Brain microvascular endothelial cell (primary cell): ENCODE measurements at regions not wholly inside any gene's neighbourhood (a gene's known extent, or its start where the extent isn't known, plus 50 kb on each side); places are given as distances from the start of the nearest gene placed in this dataset.
A peak's percentile ranks its signal among the peaks of the same experiment; 100 is the strongest.

Experiments
- DNase-seq: peaks from one replicate; pipeline ENCODE4 v3.0.0-alpha.2; 2020
- H3K27ac ChIP-seq: fragments of 250-450 bp; sonication (Bioruptor Pico); 2 replicates; pipeline ENCODE4 v1.5.1; 2020; ENCODE audit warnings: mild to moderate bottlenecking, moderate library complexity
- H3K27me3 ChIP-seq: fragments of 250-450 bp; sonication (Bioruptor Pico); replicated peaks from 2 replicates; pipeline ENCODE4 v1.5.1; 2020; ENCODE audit warnings: mild to moderate bottlenecking
- H3K36me3 ChIP-seq: fragments of 250-450 bp; sonication (Bioruptor Pico); replicated peaks from 2 replicates; pipeline ENCODE4 v1.5.1; 2020; ENCODE audit warnings: mild to moderate bottlenecking
- H3K4me3 ChIP-seq: 2 replicates; pipeline ENCODE4 v1.5.1; 2011; ENCODE audit warnings: low read depth, mild to moderate bottlenecking, control low read depth, low read length, moderate library complexity
- in situ Hi-C: cut with HindIII; loops from 2 replicates; pipeline ENCODE4 v1.10.0; 2017; ENCODE audit warnings: low sequenced_read_pairs, low pct_ligation_motif_present
- TF ChIP-seq, protein P1 (sequence below): IDR thresholded peaks from 2 replicates; pipeline ENCODE4 v1.5.1; 2011; ENCODE audit warnings: low read depth, mild to moderate bottlenecking, moderate library complexity, low read length, control low read depth, inconsistent platforms; ENCODE audit errors: missing control alignments

DNA sequence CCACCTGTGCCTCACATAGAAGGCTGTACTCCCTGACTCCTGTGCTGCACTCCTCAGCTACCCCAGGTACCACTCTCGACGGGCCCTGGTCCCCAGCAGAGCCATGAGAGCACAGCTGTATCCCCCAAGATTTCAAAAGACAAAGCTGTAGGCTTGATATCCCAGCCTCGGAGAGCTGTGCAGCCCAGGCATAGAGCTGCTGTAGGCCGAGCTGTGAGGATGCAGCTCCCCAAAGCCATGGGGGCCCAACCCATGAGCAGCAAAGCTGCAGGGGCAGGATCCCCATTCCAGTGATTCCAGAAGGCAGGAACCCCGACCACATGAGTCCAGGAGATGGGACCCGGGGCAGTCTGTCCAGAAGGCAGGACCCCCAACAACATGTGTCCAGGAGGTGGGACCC, 123.8 kb upstream of the CBLN2 start:
- DNase-seq: no peak
- Histone ChIP-seq H3K27me3 (no peaks in the 10 kb centered on the region), H3K36me3 (no peaks in the 10 kb centered on the region), H3K27ac (no peak overlapping the region), H3K4me3 (no peak overlapping the region)
- TF ChIP-seq, protein P1, sequence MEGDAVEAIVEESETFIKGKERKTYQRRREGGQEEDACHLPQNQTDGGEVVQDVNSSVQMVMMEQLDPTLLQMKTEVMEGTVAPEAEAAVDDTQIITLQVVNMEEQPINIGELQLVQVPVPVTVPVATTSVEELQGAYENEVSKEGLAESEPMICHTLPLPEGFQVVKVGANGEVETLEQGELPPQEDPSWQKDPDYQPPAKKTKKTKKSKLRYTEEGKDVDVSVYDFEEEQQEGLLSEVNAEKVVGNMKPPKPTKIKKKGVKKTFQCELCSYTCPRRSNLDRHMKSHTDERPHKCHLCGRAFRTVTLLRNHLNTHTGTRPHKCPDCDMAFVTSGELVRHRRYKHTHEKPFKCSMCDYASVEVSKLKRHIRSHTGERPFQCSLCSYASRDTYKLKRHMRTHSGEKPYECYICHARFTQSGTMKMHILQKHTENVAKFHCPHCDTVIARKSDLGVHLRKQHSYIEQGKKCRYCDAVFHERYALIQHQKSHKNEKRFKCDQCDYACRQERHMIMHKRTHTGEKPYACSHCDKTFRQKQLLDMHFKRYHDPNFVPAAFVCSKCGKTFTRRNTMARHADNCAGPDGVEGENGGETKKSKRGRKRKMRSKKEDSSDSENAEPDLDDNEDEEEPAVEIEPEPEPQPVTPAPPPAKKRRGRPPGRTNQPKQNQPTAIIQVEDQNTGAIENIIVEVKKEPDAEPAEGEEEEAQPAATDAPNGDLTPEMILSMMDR: no peak
- in situ Hi-C loops: no loop called here

DNA sequence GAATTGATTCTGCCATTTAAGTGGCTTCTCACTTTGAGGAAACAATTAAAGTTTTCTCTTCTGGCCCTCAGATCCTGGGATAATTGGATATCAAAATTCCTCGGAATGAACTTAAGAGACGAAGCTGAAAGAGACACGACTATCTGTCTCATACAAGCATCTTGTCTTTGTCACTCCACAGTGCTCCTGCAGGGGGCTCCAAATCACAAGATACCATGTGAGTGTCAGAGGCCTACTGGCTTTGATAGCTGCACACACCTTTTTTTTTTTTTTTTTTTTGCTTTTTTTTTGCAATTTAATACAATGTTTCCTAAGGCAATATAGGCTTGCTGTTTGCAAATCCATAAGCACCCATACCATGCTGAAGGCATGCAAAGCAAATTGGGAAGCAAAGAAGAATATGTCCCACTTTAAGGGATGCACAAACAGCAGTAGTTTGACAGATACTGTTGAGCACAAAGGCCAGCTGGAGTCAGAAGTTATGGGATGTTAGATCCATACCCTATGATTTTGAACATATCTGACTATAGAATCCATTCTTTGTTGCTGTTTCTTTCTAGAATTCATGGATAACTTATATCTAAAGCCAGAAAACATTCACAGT, 109.0 kb upstream of the CBLN2 start:
- TF ChIP-seq, protein P1: peak; percentile 40
- Histone ChIP-seq H3K4me3 (no peak overlapping the region), H3K36me3 (no peaks in the 10 kb centered on the region), H3K27ac (no peak overlapping the region), H3K27me3 (no peaks in the 10 kb centered on the region)
- in situ Hi-C loops: no loop called here
- DNase-seq: peak; percentile 12

DNA sequence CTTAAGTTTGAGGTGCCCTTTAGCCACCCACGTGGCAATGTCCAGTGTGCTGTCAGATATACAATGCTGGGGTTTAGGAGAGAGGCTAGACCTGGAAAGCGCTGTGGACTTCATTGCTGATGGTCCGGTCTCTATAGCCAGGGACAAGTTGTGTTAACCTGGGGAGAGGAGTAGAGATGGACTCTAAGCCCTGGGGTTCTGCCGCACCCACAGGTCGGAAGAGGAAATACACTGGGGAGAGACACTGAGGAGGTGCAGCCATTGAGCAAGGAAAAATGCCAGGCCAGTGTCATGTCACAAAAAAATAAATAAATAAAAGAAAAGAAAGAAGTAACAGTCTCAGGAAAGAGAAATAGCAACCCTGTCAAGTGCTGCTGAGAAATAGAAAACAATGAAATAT, 106.9 kb upstream of the CBLN2 start:
- in situ Hi-C loops: no loop called here
- Histone ChIP-seq H3K27ac (no peak overlapping the region), H3K4me3 (no peak overlapping the region), H3K36me3 (no peaks in the 10 kb centered on the region), H3K27me3 (no peaks in the 10 kb centered on the region)
- no peak for DNase-seq
- TF ChIP-seq, protein P1: no peak

DNA sequence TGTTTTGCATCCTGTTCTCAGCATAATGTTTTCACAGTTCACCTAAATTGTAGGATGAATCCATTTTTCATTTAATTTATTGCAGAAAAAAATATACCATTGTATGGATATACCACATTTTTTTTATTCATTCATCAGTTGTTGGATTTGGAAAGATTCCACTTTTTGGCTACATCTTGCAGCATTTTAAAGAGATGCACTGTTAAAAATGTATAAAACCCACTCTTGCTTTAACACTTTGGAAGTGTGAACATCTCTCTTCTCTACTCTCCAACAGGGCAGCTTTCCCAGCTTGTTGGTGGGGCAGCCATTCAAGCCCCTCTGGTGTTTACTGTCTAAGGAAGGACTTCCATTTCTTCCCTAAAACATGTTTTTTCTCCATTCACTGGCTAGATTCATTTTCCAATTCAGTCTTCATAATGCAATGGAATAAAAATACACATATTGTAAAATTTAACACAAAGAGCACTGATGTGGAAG, 104.4 kb upstream of the CBLN2 start:
- no peaks in the 10 kb centered on the region for H3K27me3 ChIP-seq
- in situ Hi-C loops: no loop called here
- H3K4me3 ChIP-seq: no peak overlapping the region
- TF ChIP-seq, protein P1: no peak
- no peaks in the 10 kb centered on the region for H3K36me3 ChIP-seq
- DNase-seq: no peak
- no peak overlapping the region for H3K27ac ChIP-seq

DNA sequence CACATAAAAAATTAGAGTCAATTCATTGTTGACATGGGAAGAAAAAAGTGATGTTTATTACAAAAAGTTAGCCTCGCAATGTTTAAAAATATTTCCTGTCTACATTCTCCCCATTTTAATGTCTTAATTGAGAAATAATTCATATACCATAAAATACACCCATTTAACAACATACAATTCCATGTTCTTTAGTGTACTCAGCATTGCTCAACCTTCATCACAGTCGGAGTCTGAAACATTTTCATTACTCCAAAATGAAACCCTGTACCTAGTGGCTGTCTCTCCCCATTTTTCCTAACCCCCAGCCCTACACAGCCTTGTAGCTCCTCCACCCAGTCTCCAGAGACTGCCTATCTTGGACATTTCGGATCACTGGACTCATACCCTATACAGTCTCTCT, 103.9 kb upstream of the CBLN2 start:
- DNase-seq: no peak
- Histone ChIP-seq H3K27ac (no peak overlapping the region), H3K36me3 (no peaks in the 10 kb centered on the region), H3K27me3 (no peaks in the 10 kb centered on the region), H3K4me3 (no peak overlapping the region)
- TF ChIP-seq, protein P1: no peak
- in situ Hi-C loops: no loop called here

DNA sequence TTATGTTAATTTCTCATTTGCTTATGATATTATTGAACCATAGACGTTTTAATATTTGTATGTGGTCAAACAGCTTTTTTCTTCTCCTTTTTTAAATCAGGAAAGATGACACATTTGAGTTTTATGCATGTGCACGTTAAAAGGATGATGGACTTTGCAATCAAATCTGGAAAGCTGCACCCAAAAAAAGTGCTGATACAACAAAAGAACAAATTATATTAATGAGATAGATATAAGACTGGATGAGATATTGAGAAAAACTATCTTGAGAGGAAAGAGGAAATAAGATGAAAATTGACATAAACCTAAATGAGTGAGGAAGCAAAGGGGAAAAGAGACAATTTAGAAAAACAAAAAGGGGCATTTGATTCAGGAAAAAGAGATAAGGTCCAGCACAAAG, 96.4 kb upstream of the CBLN2 start:
- Histone ChIP-seq H3K36me3 (no peaks in the 10 kb centered on the region), H3K4me3 (no peak overlapping the region), H3K27me3 (no peaks in the 10 kb centered on the region), H3K27ac (no peak overlapping the region)
- no peak for DNase-seq
- in situ Hi-C loops: no loop called here
- TF ChIP-seq, protein P1: no peak
